GM12875 (cell line): ENCODE measurements at regions not wholly inside any gene's neighbourhood (a gene's known extent, or its start where the extent isn't known, plus 50 kb on each side); places are given as distances from the start of the nearest gene placed in this dataset.

Source experiments
- H3K4me3 ChIP-seq: one replicate; pipeline ENCODE4 v1.5.1; 2011; ENCODE audit warnings: low read depth, low read length, control low read depth
- CTCF ChIP-seq: IDR thresholded peaks from 2 replicates; pipeline ENCODE4 v1.5.1; 2011; ENCODE audit warnings: low read depth, mild to moderate bottlenecking, control low read depth, inconsistent platforms, low read length, moderate library complexity, borderline replicate concordance; ENCODE audit not compliant: insufficient read depth

- no peak for TF ChIP-seq CTCF
- H3K4me3 ChIP-seq: no peak overlapping the region
Observed at GRCh38 chr3:176522436-176522835, 674.8 kb downstream of the TBL1XR1 start.

GRCh38 chr3:176521531-176522175, 675.6 kb downstream of the TBL1XR1 start:
- no peak overlapping the region for H3K4me3 ChIP-seq
- no peak for TF ChIP-seq CTCF

DNA sequence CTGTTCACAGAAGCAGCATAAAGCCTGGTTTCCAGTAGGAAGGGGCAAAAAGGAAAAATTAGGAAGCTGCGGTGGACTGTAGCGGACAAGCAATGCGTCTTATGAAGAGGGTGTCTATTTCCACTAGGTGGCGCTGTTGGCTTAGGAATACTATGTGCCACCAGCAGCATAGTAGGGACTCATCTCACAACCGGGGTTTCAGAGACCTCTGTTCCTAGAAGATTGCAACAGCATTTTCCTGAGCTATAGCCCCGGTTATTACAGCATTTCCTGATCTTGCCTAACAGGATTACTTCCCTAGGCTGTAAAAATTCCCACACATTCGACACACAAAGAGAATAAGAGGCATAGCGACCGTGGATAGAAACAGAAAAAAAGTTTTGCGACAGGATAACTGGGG, 683.0 kb downstream of the TBL1XR1 start:
- H3K4me3 ChIP-seq: no peak overlapping the region
- TF ChIP-seq CTCF: 0 out of 2 replicates have a peak, but pooled peaks have one; percentile 28

- H3K4me3 ChIP-seq: no peak overlapping the region
- no peak for TF ChIP-seq CTCF
Observed at GRCh38 chr3:176513604-176514003, 683.7 kb downstream of the TBL1XR1 start.

DNA sequence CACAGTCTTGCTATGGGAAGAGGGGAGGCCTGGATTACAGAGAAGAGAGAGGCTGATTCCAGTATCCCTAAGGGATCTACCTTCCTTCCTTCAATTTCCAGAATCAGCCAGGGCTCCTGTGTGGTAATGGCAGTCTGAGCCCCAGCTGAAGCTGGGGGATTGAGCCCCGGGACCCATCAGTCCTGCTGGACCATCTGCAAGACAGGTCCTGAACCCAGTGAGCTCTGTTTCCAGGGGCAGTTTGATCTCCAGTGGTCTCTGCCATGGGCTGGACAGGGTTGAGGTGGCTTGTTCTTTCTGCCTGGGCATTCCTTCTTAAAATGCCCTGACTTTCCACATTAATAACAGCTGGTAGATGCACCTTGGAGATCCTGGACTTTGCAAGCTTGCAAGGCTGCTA, 685.2 kb downstream of the TBL1XR1 start:
- H3K4me3 ChIP-seq: no peak overlapping the region
- TF ChIP-seq CTCF: no peak

- H3K4me3 ChIP-seq: no peak overlapping the region
- TF ChIP-seq CTCF: no peak
Observed at GRCh38 chr3:176510097-176510496, 687.2 kb downstream of the TBL1XR1 start.

- no peak for TF ChIP-seq CTCF
- no peak overlapping the region for H3K4me3 ChIP-seq
Observed at GRCh38 chr3:176505878-176506621, 691.2 kb downstream of the TBL1XR1 start.
